MCF 10A (cell line): ENCODE measurements at regions not wholly inside any gene's neighbourhood (a gene's known extent, or its start where the extent isn't known, plus 50 kb on each side); places are given as distances from the start of the nearest gene placed in this dataset.

Experiments
- BruUV-seq: library from RNA; stranded (reverse); fragments of 400-500 nt; replicated peaks from 2 replicates; lab custom pipeline; 2021; lab: Mats Ljungman, UMichigan
- CTCF ChIA-PET: fragments of 300-600 bp; sonication (Branson Sonifier 250); formaldehyde crosslinking; extraction: SDS; loops from one replicate; lab custom pipeline; 2021; ENCODE audit warnings: antibody characterized with exemption, inconsistent platforms; lab: Yijun Ruan, JAX
- POLR2A ChIA-PET: fragments of 300-600, 350-650 bp; sonication (Branson Sonifier 250); formaldehyde crosslinking; extraction: SDS; loops from one replicate; lab custom pipeline; 2020; ENCODE audit warnings: antibody characterized with exemption, inconsistent platforms; lab: Yijun Ruan, JAX
- DNase-seq: peaks from one replicate; pipeline ENCODE4 v3.0.0-alpha.2; 2018; ENCODE audit not compliant: unreplicated experiment
- H3K27ac Mint-ChIP-seq: one replicate; pipeline ENCODE4 v1.8.0; 2022; ENCODE audit warnings: mild to moderate bottlenecking, low read depth, mixed read lengths; ENCODE audit not compliant: unreplicated experiment
- H3K27me3 Mint-ChIP-seq: one replicate; pipeline ENCODE4 v1.8.0; 2022; ENCODE audit warnings: mixed read lengths; ENCODE audit not compliant: insufficient read depth, unreplicated experiment
- H3K36me3 Mint-ChIP-seq: one replicate; pipeline ENCODE4 v1.8.0; 2022; ENCODE audit warnings: mild to moderate bottlenecking, moderate library complexity, mixed read lengths; ENCODE audit not compliant: insufficient read depth, unreplicated experiment
- H3K4me1 Mint-ChIP-seq: one replicate; pipeline ENCODE4 v1.8.0; 2022; ENCODE audit warnings: mixed read lengths; ENCODE audit not compliant: insufficient read depth, unreplicated experiment
- H3K4me3 Mint-ChIP-seq: one replicate; pipeline ENCODE4 v1.8.0; 2022; ENCODE audit warnings: mild to moderate bottlenecking, moderate library complexity, mixed read lengths; ENCODE audit not compliant: unreplicated experiment
- H3K9me3 Mint-ChIP-seq: one replicate; pipeline ENCODE4 v1.8.0; 2022; ENCODE audit warnings: mixed read lengths; ENCODE audit not compliant: unreplicated experiment
- CTCF ChIP-seq: fragments of 200-600 bp; IDR thresholded peaks from one replicate; pipeline ENCODE4 v1.8.0; 2022; ENCODE audit warnings: antibody characterized with exemption, mild to moderate bottlenecking; ENCODE audit not compliant: unreplicated experiment
- intact Hi-C: fragments of 100-400 bp; cut with micrococcal nuclease; formaldehyde crosslinking; loops from 2 replicates; pipeline ENCODE4 v1.14.1; 2022

DNA sequence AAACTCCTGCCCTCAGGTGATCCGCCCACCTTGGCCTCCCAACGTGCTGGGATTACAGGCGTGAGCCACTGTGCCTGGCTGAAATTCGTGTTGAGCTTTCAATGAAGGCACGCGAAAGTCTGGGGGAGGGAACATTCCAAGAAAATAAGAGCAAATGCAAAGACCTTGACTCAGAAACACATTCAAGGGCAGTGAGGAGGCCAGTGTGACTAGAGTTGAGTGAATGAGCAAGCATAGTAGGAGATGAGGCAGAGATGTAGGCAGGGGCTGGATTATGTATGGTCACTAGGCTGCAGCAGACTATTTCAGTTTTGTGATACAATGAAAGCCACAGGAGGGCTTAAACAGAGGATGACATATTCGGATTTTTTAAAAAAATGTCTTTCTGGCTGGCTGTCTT lies 67.0 kb downstream of the SCN11A start:
- no peak for DNase-seq
- intact Hi-C loops: no loop called here
- Mint-ChIP-seq H3K36me3 (no peaks in the 10 kb centered on the region), H3K27ac (no peak overlapping the region), H3K4me3 (no peak overlapping the region), H3K9me3 (no peaks in the 10 kb centered on the region), H3K4me1 (no peaks in the 10 kb centered on the region), H3K27me3 (peaks cover 21% of the 10 kb centered on the region)
- no peak for TF ChIP-seq CTCF
- ChIA-PET POLR2A (no interaction called here), CTCF (interaction anchor here (0.6 to 2.2 kb wide), 6 partner anchors 15 to 488 kb away, joined by 4 to 13 read pairs (median 6); no protein-coding TSS in a partner anchor)
- BruUV-seq: no TSS peak

GRCh38 chr3:38984110-38984509 lies 67.6 kb downstream of the SCN11A start:
- H3K4me1 Mint-ChIP-seq: no peaks in the 10 kb centered on the region
- intact Hi-C loops: no loop called here
- DNase-seq: no peak
- peaks cover 27% of the 10 kb centered on the region for H3K27me3 Mint-ChIP-seq
- no peaks in the 10 kb centered on the region for H3K9me3 Mint-ChIP-seq
- H3K27ac Mint-ChIP-seq: no peak overlapping the region
- H3K4me3 Mint-ChIP-seq: no peak overlapping the region
- POLR2A ChIA-PET: interaction anchor here (0.6 kb wide), 1 partner anchor 62 kb away, joined by 4 read pairs; no protein-coding TSS in a partner anchor
- TF ChIP-seq CTCF: no peak
- CTCF ChIA-PET: interaction anchor here (1.1 to 2.2 kb wide), 2 partner anchors 16 to 23 kb away, joined by 8 to 9 read pairs; no protein-coding TSS in a partner anchor
- H3K36me3 Mint-ChIP-seq: no peaks in the 10 kb centered on the region
- BruUV-seq: no TSS peak

- CTCF ChIA-PET: interaction anchor here (1.1 kb wide), 1 partner anchor 19 kb away, joined by 3 read pairs; no protein-coding TSS in a partner anchor
- no peak overlapping the region for H3K27ac Mint-ChIP-seq
- no peak for DNase-seq
- POLR2A ChIA-PET: no interaction called here
- H3K9me3 Mint-ChIP-seq: no peaks in the 10 kb centered on the region
- no peaks in the 10 kb centered on the region for H3K4me1 Mint-ChIP-seq
- peaks cover 59% of the 10 kb centered on the region for H3K27me3 Mint-ChIP-seq
- BruUV-seq: no TSS peak
- H3K4me3 Mint-ChIP-seq: no peak overlapping the region
- H3K36me3 Mint-ChIP-seq: no peaks in the 10 kb centered on the region
- TF ChIP-seq CTCF: no peak
- intact Hi-C loops: no loop called here
Measured at GRCh38 chr3:38980938-38981337, 70.8 kb downstream of the SCN11A start.

- POLR2A ChIA-PET: no interaction called here
- no peak for DNase-seq
- no peaks in the 10 kb centered on the region for H3K4me1 Mint-ChIP-seq
- no peaks in the 10 kb centered on the region for H3K36me3 Mint-ChIP-seq
- TF ChIP-seq CTCF: no peak
- intact Hi-C loops: no loop called here
- no peaks in the 10 kb centered on the region for H3K9me3 Mint-ChIP-seq
- no TSS peak for BruUV-seq
- no peak overlapping the region for H3K4me3 Mint-ChIP-seq
- peaks cover 69% of the 10 kb centered on the region for H3K27me3 Mint-ChIP-seq
- H3K27ac Mint-ChIP-seq: no peak overlapping the region
- CTCF ChIA-PET: interaction anchor here (0.7 to 1.0 kb wide), 3 partner anchors 14 to 745 kb away, joined by 3 to 4 read pairs (median 3); no protein-coding TSS in a partner anchor
Measured at GRCh38 chr3:38978729-38979128, 73.0 kb downstream of the SCN11A start.
